GM18511 (cell line): ENCODE measurements at regions not wholly inside any gene's neighbourhood (a gene's known extent, or its start where the extent isn't known, plus 50 kb on each side); places are given as distances from the start of the nearest gene placed in this dataset.
"Not testable (repeated sequence)": the region's sequence is repeated elsewhere in the genome, so short reads cannot be mapped to it uniquely, and the experiment has no call there.

ENCODE experiments used
- ATAC-seq: cut with Tn5 transposase; IDR thresholded peaks from one replicate; pipeline ENCODE4 v1.9.1; 2021; ENCODE audit warnings: mild to moderate bottlenecking, moderate library complexity; ENCODE audit not compliant: unreplicated experiment

- ATAC-seq, result not testable (repeated sequence)
Measured at GRCh38 chr13:44314160-44314559, 59.5 kb upstream of the SERP2 start.

GRCh38 chr13:44317752-44318151 is 55.9 kb upstream of the SERP2 start:
- no peak for ATAC-seq

GRCh38 chr13:44318161-44318560 is 55.5 kb upstream of the SERP2 start:
- ATAC-seq, result no peak

GRCh38 chr13:44320611-44321010 is 53.0 kb upstream of the SERP2 start:
- no peak for ATAC-seq

- no peak for ATAC-seq
Measured at GRCh38 chr13:44321961-44322360, 51.7 kb upstream of the SERP2 start.

GRCh38 chr13:44322928-44323327 is 50.7 kb upstream of the SERP2 start:
- ATAC-seq, result no peak

- ATAC-seq, result no peak
Measured at GRCh38 chr13:44323754-44324153, 49.9 kb upstream of the SERP2 start.
